ENCODE measurements at regions not wholly inside any gene's neighbourhood (a gene's known extent, or its start where the extent isn't known, plus 50 kb on each side); places are given as distances from the start of the nearest gene placed in this dataset.

DNA sequence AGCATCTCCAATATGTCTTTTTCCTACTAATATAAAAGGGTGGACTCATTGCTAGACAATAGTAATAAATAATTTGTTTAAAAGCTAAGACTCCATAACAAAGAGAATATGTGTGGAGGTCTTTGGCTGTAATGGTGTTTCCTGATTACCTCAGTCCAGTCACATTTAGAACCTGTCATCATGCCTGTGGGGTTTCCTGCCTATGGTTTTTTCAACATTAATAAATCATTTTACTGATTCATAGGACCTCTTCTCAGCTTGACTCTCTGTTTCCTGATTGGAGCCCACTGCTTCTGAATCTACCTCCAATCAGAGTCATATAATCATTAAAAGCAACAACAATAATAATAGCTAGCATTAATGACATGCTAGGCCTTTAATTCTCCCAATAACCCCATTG is 52.4 kb upstream of the GNAI1 start:
- H3K4me3 ChIP-seq (ENCODE audit: low read length): no peak overlapping the region
- no peak for DNase-seq (ENCODE audit: low read depth)
- TF ChIP-seq, protein P1, sequence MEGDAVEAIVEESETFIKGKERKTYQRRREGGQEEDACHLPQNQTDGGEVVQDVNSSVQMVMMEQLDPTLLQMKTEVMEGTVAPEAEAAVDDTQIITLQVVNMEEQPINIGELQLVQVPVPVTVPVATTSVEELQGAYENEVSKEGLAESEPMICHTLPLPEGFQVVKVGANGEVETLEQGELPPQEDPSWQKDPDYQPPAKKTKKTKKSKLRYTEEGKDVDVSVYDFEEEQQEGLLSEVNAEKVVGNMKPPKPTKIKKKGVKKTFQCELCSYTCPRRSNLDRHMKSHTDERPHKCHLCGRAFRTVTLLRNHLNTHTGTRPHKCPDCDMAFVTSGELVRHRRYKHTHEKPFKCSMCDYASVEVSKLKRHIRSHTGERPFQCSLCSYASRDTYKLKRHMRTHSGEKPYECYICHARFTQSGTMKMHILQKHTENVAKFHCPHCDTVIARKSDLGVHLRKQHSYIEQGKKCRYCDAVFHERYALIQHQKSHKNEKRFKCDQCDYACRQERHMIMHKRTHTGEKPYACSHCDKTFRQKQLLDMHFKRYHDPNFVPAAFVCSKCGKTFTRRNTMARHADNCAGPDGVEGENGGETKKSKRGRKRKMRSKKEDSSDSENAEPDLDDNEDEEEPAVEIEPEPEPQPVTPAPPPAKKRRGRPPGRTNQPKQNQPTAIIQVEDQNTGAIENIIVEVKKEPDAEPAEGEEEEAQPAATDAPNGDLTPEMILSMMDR (conservative IDR thresholded peaks at IDR 0.05; ENCODE audit: low read depth, low read length): no peak

- no peak for DNase-seq (ENCODE audit: low read depth)
- TF ChIP-seq, protein P1 (conservative IDR thresholded peaks at IDR 0.05; ENCODE audit: low read depth, low read length): no peak
- no peak overlapping the region for H3K4me3 ChIP-seq (ENCODE audit: low read length)
These were observed 55.7 kb upstream of the GNAI1 start for GRCh38 chr7:80078886-80079285.

DNA sequence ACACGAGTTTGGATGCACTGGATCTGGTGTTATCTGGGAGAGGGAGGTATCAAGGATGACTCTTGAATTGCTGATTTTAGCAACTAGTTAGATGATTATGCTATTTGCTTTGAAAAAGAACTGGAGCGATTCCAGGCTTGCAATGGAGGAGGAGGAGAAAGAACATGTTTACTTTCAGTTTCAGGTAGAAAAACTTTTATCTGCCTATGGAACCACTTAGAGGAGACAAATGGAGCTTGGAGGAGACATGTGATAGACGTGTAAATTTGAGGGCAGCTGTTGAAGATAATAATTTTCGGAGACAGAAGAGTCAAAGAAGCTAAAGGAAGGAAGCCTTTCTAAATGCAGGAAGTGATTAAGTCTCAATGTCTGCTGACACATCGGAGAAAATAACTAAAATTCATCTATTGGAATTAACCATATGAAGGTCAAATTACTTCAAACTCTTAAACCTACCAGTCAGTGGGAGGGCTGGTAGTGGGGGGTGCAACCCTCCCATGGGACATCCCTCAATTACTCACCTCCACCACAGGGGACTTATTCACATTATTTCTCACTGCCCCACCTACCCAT is 56.4 kb upstream of the GNAI1 start:
- TF ChIP-seq, protein P1 (conservative IDR thresholded peaks at IDR 0.05; ENCODE audit: low read depth, low read length): no peak
- H3K4me3 ChIP-seq (ENCODE audit: low read length): no peak overlapping the region
- DNase-seq (ENCODE audit: low read depth): no peak

DNA sequence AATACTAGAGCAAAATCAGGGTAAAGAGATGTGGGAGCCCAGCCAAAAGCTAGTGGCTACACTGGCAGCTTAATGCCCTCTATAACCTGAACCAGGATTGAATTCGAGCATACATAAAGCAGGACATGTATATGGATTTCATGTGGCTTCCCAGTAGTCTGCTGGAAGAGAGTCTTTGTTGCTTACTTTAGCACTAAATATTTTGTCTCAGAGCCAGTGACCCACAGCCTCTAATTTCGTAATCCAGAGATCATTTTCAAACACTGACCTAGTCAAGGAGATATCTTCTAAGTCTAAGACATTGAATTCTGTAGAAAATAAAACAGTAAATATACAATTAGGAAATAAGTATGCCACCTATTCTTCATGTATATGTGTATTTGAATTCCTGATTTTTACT is 64.2 kb upstream of the GNAI1 start:
- TF ChIP-seq, protein P1 (conservative IDR thresholded peaks at IDR 0.05; ENCODE audit: low read depth, low read length): no peak
- DNase-seq (ENCODE audit: low read depth): no peak
- no peak overlapping the region for H3K4me3 ChIP-seq (ENCODE audit: low read length)

DNA sequence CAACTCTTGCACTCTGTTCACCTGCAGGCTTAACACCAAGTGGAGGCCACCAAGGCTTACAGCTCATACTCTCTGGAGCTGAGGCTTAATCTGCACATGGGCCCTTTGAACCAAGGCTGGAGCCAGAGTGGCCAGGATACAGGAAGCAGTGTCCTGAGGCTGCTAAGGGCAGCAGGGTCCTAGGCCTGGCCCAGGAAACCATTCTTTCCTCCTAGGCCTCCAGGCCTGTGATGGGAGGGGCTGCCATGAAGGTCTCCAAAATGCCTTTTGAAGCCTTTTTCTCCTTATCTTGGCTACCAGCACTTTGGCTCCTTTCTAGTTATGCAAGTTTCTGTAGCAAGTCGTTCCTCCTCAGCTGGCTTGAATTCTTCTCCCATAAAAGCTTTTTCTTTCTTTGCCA is 68.0 kb upstream of the GNAI1 start:
- TF ChIP-seq, protein P1 (conservative IDR thresholded peaks at IDR 0.05; ENCODE audit: low read depth, low read length): no peak
- H3K4me3 ChIP-seq (ENCODE audit: low read length): no peak overlapping the region
- no peak for DNase-seq (ENCODE audit: low read depth)

DNA sequence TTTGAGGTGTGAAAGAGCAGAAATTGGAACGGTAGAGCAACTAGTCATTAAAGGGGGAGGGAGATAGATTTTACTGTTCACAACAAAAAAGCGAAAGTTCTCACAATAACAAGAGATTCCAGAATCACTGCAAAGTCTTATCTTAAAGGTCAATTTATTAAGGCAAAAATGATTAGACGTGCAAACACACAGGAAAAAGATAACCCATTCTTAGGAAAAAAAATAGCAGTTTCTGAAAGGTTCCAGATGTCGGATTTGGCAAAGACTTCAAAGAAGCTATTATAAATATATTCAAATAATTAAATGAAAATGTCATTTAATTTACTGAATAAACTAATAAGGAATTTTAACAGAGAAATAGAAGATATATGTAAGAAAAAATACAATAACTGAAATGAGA is 70.8 kb upstream of the GNAI1 start:
- TF ChIP-seq, protein P1 (conservative IDR thresholded peaks at IDR 0.05; ENCODE audit: low read depth, low read length): no peak
- H3K4me3 ChIP-seq (ENCODE audit: low read length): no peak overlapping the region
- DNase-seq (ENCODE audit: low read depth): no peak

DNA sequence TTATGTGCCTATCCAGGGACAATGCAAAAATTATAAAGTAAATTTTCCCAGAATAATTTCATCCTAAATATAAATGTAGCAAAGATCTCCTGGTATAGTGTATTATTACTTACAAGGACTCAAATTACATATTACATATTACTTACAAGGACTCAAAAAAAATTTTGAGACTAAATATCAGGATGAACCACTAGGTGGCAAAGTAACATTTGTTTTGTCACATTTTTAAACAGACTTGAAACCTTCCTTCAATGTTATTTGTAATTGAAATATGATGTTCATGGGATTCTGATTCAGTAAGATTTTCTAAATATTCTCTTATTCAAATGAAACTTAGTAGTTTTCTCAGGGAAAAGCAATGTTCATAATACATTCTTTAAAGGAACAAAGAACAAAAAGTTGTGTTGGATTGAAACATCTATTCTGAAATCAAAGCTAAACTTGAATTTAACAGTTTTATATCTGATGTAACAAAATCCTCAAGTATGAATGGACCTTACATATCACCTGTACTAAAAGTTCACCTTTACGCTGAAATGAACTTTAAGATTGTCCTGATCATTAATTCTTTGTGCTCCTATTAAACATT is 74.3 kb upstream of the GNAI1 start:
- TF ChIP-seq, protein P1 (conservative IDR thresholded peaks at IDR 0.05; ENCODE audit: low read depth, low read length): peak; percentile 37
- DNase-seq (ENCODE audit: low read depth): peak; percentile 47

More for the DNA sequence above, 74.3 kb upstream of the GNAI1 start:
- H3K4me3 ChIP-seq (ENCODE audit: low read length): no peak overlapping the region
